Ascending aorta (tissue), 2 donors: ENCODE measurements at regions not wholly inside any gene's neighbourhood (a gene's known extent, or its start where the extent isn't known, plus 50 kb on each side); places are given as distances from the start of the nearest gene placed in this dataset.
"Not testable (repeated sequence)": the region's sequence is repeated elsewhere in the genome, so short reads cannot be mapped to it uniquely, and the experiment has no call there.

ENCODE experiments used
- DNase-seq, 2 donors: peaks; one replicate each; pipeline ENCODE4 v3.0.0-alpha.2; 2019; ENCODE audit warnings: low spot score in 2 of 2
- H3K27ac ChIP-seq, 2 donors: fragments of 200-600 bp; sonication (generic); one replicate each; pipeline ENCODE4 v1.5.1; 2016 to 2017; ENCODE audit warnings: mild to moderate bottlenecking in 1 of 2
- H3K27me3 ChIP-seq: fragments of 200-600 bp; sonication (generic); one replicate; pipeline ENCODE4 v1.5.1; 2017
- H3K36me3 ChIP-seq, 2 donors: fragments of 200-600 bp; sonication (generic); one replicate each; pipeline ENCODE4 v1.5.1; 2016
- H3K4me1 ChIP-seq, 2 donors: fragments of 200-600 bp; sonication (generic); one replicate each; pipeline ENCODE4 v1.5.1; 2016 to 2017; ENCODE audit warnings: mild to moderate bottlenecking in 1 of 2
- H3K4me3 ChIP-seq, 2 donors: fragments of 200-600 bp; sonication (generic); one replicate each; pipeline ENCODE4 v1.5.1; 2016 to 2017; ENCODE audit warnings: mild to moderate bottlenecking in 1 of 2
- H3K9me3 ChIP-seq, 2 donors: fragments of 200-600 bp; sonication (generic); one replicate each; pipeline ENCODE4 v1.5.1; 2016
- intact Hi-C: fragments of 100-400 bp; cut with DNase I; formaldehyde crosslinking; loops from one replicate; pipeline ENCODE4 v1.15.1; 2023
- TF ChIP-seq, protein P1 (sequence below), 3 experiments: fragments of 200-600 bp in 2 of 3; fragments of 450-650 bp in 1 of 3; sonication (generic) in 2 of 3; IDR thresholded peaks; one replicate each; pipeline ENCODE4 v1.5.1; 2016 to 2019; ENCODE audit warnings: antibody characterized with exemption in 3 of 3, mild to moderate bottlenecking in 1 of 3, moderate library complexity in 1 of 3

DNA sequence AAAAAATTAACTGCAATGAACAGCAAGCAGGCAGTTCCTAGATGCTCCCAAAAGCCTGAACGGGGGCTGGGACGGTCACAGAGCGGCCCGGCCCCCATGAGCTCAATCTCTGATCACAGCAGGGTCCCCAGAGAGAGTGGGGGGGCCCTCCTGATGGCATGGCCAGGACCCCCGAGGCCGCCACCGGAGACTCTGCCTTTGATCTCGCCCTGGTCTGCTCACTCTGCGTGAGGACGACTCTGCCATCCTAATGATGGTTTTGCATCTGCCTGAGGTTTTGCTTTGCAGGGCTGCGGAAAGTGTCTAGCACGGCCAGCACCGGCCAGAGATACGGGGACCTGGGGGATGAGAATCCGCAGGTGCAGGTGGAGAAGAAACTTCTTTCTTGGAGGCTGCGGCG, 103.8 kb downstream of the SHOX start:
- no peak overlapping the region for H3K27ac ChIP-seq
- H3K27me3 ChIP-seq = no peaks in the 10 kb centered on the region
- no peak overlapping the region for H3K4me3 ChIP-seq
- TF ChIP-seq, protein P1, sequence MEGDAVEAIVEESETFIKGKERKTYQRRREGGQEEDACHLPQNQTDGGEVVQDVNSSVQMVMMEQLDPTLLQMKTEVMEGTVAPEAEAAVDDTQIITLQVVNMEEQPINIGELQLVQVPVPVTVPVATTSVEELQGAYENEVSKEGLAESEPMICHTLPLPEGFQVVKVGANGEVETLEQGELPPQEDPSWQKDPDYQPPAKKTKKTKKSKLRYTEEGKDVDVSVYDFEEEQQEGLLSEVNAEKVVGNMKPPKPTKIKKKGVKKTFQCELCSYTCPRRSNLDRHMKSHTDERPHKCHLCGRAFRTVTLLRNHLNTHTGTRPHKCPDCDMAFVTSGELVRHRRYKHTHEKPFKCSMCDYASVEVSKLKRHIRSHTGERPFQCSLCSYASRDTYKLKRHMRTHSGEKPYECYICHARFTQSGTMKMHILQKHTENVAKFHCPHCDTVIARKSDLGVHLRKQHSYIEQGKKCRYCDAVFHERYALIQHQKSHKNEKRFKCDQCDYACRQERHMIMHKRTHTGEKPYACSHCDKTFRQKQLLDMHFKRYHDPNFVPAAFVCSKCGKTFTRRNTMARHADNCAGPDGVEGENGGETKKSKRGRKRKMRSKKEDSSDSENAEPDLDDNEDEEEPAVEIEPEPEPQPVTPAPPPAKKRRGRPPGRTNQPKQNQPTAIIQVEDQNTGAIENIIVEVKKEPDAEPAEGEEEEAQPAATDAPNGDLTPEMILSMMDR (IDR thresholded peaks at IDR 0.05) = no peak
- no peaks in the 10 kb centered on the region for H3K9me3 ChIP-seq
- H3K4me1 ChIP-seq = no peaks in the 10 kb centered on the region
- intact Hi-C loops = no loop called here
- peak in 1 of 2 donors; percentile 16 for DNase-seq
- no peaks in the 10 kb centered on the region for H3K36me3 ChIP-seq

DNA sequence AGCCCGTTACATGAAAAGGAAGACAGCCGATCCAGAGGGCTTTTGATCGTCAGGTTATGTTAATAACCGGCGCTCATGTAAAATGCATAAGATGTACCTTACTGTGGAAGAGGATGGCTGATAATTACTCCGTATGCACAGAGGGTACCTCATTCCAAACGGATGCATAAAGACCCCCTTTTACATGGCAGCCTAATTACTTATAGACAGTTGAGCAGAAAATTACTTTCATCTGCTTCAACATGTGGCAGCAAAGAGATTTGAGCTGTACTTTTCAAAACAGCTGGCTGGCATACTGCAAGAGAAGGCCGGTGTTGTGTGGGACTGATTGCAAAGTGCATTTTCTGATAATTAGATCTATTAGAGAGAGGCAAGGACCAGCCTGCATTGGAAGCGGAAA, 103.4 kb downstream of the SHOX start:
- H3K4me3 ChIP-seq = no peak overlapping the region
- peak in 1 of 2 donors; percentile 5 for DNase-seq
- no peaks in the 10 kb centered on the region for H3K27me3 ChIP-seq
- H3K36me3 ChIP-seq = no peaks in the 10 kb centered on the region
- intact Hi-C loops = no loop called here
- no peaks in the 10 kb centered on the region for H3K4me1 ChIP-seq
- H3K9me3 ChIP-seq = no peaks in the 10 kb centered on the region
- H3K27ac ChIP-seq = no peak overlapping the region
- TF ChIP-seq, protein P1 (IDR thresholded peaks at IDR 0.05) = no peak

DNA sequence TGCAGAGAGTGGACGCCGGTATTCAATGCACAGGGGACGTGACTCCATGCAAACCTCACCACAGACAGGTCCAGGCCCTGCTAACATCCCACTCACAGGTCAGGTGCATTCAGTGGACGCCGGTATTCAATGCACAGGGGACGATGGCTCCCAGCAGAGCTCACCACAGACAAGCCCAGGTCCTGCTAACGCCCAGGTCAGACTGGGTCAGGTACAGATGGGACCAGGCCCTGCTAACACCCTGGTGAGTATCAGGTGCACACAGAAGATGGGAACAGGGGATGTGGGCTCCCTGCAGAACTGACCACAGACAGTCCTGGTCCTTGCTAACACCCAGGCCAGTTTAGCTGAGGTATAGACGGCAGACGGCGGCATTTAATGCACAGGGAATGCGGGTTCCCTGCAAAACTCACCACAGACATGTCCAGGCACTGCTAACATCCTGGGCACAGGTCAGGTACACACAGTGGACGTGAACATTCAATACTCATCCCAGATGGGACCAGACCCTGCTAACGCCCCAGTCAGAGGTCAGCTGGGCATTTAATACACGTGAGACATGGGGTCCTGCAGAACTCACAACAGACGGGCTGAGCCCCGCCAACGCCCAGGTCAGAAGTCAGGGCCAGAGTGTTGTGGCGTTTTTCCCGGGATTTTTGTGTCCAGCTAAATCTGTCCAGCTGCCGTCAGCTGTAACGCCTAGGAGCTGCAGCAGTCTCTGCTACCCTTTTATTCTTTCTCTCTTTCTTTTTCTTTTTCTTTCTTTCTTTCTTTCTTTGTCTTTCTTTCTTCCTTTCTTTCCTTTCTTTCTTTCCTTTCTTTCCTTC, 99.2 kb downstream of the SHOX start:
- Histone ChIP-seq H3K36me3 (no peaks in the 10 kb centered on the region), H3K27me3 (no peaks in the 10 kb centered on the region), H3K4me1 (no peaks in the 10 kb centered on the region), H3K9me3 (no peaks in the 10 kb centered on the region), H3K4me3 (no peak overlapping the region), H3K27ac (no peak overlapping the region)
- DNase-seq = peak in 1 of 2 donors; percentile 44
- intact Hi-C loops = no loop called here
- TF ChIP-seq, protein P1 (IDR thresholded peaks at IDR 0.05) = no peak

DNA sequence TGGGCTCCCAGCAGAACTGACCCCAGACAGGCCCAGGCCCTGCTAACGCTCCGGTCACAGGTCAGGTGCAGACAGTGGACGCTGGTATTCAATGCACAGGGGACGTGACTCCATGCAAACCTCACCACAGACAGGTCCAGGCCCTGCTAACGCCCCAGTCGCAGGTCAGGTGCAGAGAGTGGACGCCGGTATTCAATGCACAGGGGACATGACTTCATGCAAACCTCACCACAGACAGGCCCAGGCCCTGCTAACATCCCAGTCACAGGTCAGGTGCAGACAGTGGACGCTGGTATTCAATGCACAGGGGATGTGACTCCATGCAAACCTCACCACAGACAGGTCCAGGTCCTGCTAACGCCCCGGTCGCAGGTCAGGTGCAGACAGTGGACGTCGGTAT, 98.5 kb downstream of the SHOX start:
- H3K36me3 ChIP-seq, H3K4me1 ChIP-seq, DNase-seq, H3K4me3 ChIP-seq, intact Hi-C loops, H3K27me3 ChIP-seq, H3K9me3 ChIP-seq, H3K27ac ChIP-seq: not testable (repeated sequence)

DNA sequence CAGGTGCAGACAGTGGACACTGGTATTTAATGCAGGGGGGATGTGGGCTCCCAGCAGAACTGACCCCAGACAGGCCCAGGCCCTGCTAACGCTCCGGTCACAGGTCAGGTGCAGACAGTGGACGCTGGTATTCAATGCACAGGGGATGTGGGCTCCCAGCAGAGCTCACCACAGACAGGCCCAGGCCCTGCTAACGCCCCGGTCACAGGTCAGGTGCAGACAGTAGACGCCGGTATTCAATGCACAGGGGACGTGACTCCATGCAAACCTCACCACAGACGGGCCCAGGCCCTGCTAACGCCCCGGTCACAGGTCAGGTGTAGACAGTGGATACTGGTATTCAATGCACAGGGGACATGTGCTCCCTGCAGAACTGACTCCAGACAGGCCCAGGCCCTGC, 98.0 kb downstream of the SHOX start:
- intact Hi-C loops, H3K36me3 ChIP-seq, H3K9me3 ChIP-seq, H3K4me3 ChIP-seq, H3K27ac ChIP-seq, H3K27me3 ChIP-seq, H3K4me1 ChIP-seq: not testable (repeated sequence)
- DNase-seq = peak in 1 of 2 donors; percentile 5

DNA sequence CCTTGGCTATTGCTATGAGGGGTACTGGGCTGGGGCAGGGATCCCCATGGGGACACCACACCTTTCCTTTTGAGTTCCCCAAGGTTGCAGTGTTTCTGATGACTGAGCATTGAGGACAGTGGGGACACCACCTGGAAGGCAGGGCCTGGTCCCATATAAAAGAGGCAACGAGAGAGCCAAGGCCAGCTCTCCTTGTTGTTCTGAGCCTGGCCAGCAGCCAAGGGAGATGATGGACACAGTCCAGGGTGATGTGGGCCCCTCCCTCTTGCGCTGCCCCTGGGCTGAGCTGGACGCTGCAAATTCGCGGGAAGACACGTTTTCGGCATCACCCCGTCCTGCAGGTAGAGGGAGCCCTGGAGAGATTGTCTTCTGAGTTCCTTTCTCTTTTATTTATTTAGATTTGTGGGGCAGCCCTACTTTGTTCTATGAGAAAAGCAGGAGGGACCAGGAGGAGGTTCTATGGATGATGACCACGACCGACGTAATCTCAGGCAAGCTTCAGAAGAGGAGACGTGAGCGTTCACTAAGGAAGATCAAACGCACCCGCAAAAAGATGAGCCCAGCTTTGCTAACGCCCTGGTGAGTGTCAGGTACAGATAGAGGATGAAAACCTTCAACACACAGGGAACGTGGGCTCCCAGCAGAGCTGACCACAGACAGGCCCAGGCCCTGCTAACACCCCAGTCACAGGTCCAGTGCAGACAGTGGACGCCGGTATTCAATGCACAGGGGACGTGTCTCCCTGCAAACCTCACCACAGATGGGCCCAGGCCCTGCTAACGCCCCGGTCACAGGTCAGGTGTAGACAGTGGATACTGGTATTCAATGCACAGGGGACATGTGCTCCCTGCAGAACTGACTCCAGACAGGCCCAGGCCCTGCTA, 97.4 kb downstream of the SHOX start:
- Histone ChIP-seq H3K4me1 (no peaks in the 10 kb centered on the region), H3K9me3 (peaks cover 0 to 13% of the 10 kb centered on the region in 2 donors), H3K36me3 (no peaks in the 10 kb centered on the region), H3K27ac (no peak overlapping the region), H3K27me3 (no peaks in the 10 kb centered on the region), H3K4me3 (no peak overlapping the region)
- DNase-seq = peak in 1 of 2 donors; percentile 45
- intact Hi-C loops = no loop called here
- TF ChIP-seq, protein P1 (IDR thresholded peaks at IDR 0.05) = no peak
